Keratinocyte (primary cell): ENCODE measurements at regions not wholly inside any gene's neighbourhood (a gene's known extent, or its start where the extent isn't known, plus 50 kb on each side); places are given as distances from the start of the nearest gene placed in this dataset.

Experiments used
- DNase-seq: peaks from one replicate; pipeline ENCODE4 v3.0.0-alpha.2; 2011; ENCODE audit warnings: low read depth, missing footprints, low spot score
- FAIRE-seq: peaks from 2 replicates; lab custom pipeline; 2011; peaks lifted over from hg19 to GRCh38; lab: Jason Lieb, UNC
- H2AFZ ChIP-seq: 2 replicates; pipeline ENCODE4 v1.6.0; 2012; ENCODE audit warnings: low read length, control low read depth, inconsistent platforms; ENCODE audit not compliant: control insufficient read depth
- H3K27ac ChIP-seq: 2 replicates; pipeline ENCODE4 v1.5.1; 2011; ENCODE audit warnings: low read length; ENCODE audit not compliant: control insufficient read depth, insufficient read depth
- H3K27me3 ChIP-seq: 3 replicates; pipeline ENCODE4 v1.6.0; 2011; ENCODE audit warnings: low read length; ENCODE audit not compliant: control insufficient read depth, insufficient read depth; ENCODE audit errors: extremely low read depth
- H3K36me3 ChIP-seq, 2 experiments: 2 replicates in 1 of 2; 3 replicates in 1 of 2; pipeline ENCODE4 v1.5.1; 2011; ENCODE audit warnings: low read length in 2 of 2, mild to moderate bottlenecking in 1 of 2; ENCODE audit not compliant: control insufficient read depth in 2 of 2, insufficient read depth in 2 of 2; ENCODE audit errors: extremely low read depth in 1 of 2
- H3K4me1 ChIP-seq: 3 replicates; pipeline ENCODE4 v1.5.1; 2011; ENCODE audit warnings: low read length; ENCODE audit not compliant: control insufficient read depth, insufficient read depth; ENCODE audit errors: extremely low read depth
- H3K4me2 ChIP-seq: 3 replicates; pipeline ENCODE4 v1.6.0; 2011; ENCODE audit warnings: low read depth, low read length; ENCODE audit not compliant: control insufficient read depth, insufficient read depth; ENCODE audit errors: extremely low read depth
- H3K4me3 ChIP-seq, 3 experiments: fragments of 200-600 bp in 1 of 3; sonication (generic) in 1 of 3; 2 replicates in 2 of 3; 3 replicates in 1 of 3; pipeline ENCODE4 v1.5.1; 2011 to 2016; ENCODE audit warnings: low read length in 3 of 3, mild to moderate bottlenecking in 3 of 3, control low read depth in 2 of 3, inconsistent platforms in 1 of 3, low read depth in 1 of 3, mixed read lengths in 1 of 3, mixed run types in 1 of 3, moderate library complexity in 1 of 3; ENCODE audit not compliant: control insufficient read depth in 2 of 3, insufficient read depth in 2 of 3; ENCODE audit errors: extremely low read depth in 1 of 3
- H3K79me2 ChIP-seq: 2 replicates; pipeline ENCODE4 v1.6.0; 2012; ENCODE audit warnings: low read length; ENCODE audit not compliant: control insufficient read depth, insufficient read depth
- H3K9ac ChIP-seq: 3 replicates; pipeline ENCODE4 v1.6.0; 2011; ENCODE audit warnings: low read length; ENCODE audit not compliant: control insufficient read depth, insufficient read depth; ENCODE audit errors: extremely low read depth
- H3K9me1 ChIP-seq: 3 replicates; pipeline ENCODE4 v1.6.0; 2011; ENCODE audit warnings: low read length; ENCODE audit not compliant: control insufficient read depth, insufficient read depth; ENCODE audit errors: extremely low read depth
- H3K9me3 ChIP-seq: 2 replicates; pipeline ENCODE4 v1.5.1; 2012; ENCODE audit warnings: low read depth, low read length; ENCODE audit not compliant: control insufficient read depth
- H4K20me1 ChIP-seq: 3 replicates; pipeline ENCODE4 v1.6.0; 2011; ENCODE audit warnings: low read length; ENCODE audit not compliant: control insufficient read depth, insufficient read depth; ENCODE audit errors: extremely low read depth
- CTCF ChIP-seq, 3 experiments: IDR thresholded peaks in 1 of 3; conservative IDR thresholded peaks in 1 of 3; optimal IDR thresholded peaks in 1 of 3; 2 replicates in 2 of 3; 3 replicates in 1 of 3; pipeline versions ENCODE3 to v1.5.1; 2011; ENCODE audit warnings: low read length in 3 of 3, mild to moderate bottlenecking in 3 of 3, moderate library complexity in 2 of 3, control low read depth in 1 of 3, inconsistent platforms in 1 of 3; ENCODE audit not compliant: insufficient read depth in 2 of 3; ENCODE audit errors: extremely low read depth in 1 of 3
- EZH2 ChIP-seq: IDR thresholded peaks from one replicate; pipeline ENCODE4 v1.6.1; 2012; ENCODE audit warnings: inconsistent platforms, mild to moderate bottlenecking, low read length, moderate library complexity
- dilution Hi-C: fragments of 300-500 bp; cut with MboI; formaldehyde crosslinking; loops from one replicate; pipeline ENCODE4 v1.7.0; 2020; ENCODE audit warnings: low sequenced_read_pairs; ENCODE audit not compliant: extremely low pct_ligation_motif_present

GRCh38 chr4:138104284-138104680 is 137.9 kb downstream of the SLC7A11 start:
- no peaks in the 10 kb centered on the region for H3K9me1 ChIP-seq
- H3K4me3 ChIP-seq: no peak overlapping the region
- H3K9ac ChIP-seq: no peak overlapping the region
- no peaks in the 10 kb centered on the region for H3K36me3 ChIP-seq
- FAIRE-seq (no peak), DNase-seq (no peak)
- H3K4me1 ChIP-seq: no peaks in the 10 kb centered on the region
- H3K9me3 ChIP-seq: no peaks in the 10 kb centered on the region
- H3K27me3 ChIP-seq: no peaks in the 10 kb centered on the region
- no peaks in the 10 kb centered on the region for H4K20me1 ChIP-seq
- dilution Hi-C loops: no loop called here
- TF ChIP-seq CTCF (optimal IDR thresholded peaks at IDR 0.05 in 1 of 3, IDR thresholded peaks at IDR 0.05 in 1 of 3, conservative IDR thresholded peaks at IDR 0.05 in 1 of 3; ENCODE audit: extremely low read depth in 1 of 3, insufficient read depth in 2 of 3, low read length in 3 of 3) (no peak), EZH2 (no peak)
- no peak overlapping the region for H3K4me2 ChIP-seq
- no peak overlapping the region for H2AFZ ChIP-seq
- H3K79me2 ChIP-seq: no peaks in the 10 kb centered on the region
- no peak overlapping the region for H3K27ac ChIP-seq

GRCh38 chr4:138103597-138104283 is 138.4 kb downstream of the SLC7A11 start:
- H3K36me3 ChIP-seq: no peaks in the 10 kb centered on the region
- H3K27me3 ChIP-seq: no peaks in the 10 kb centered on the region
- no peak overlapping the region for H2AFZ ChIP-seq
- H3K9me3 ChIP-seq: no peaks in the 10 kb centered on the region
- no peak overlapping the region for H3K4me2 ChIP-seq
- TF ChIP-seq CTCF (optimal IDR thresholded peaks at IDR 0.05 in 1 of 3, IDR thresholded peaks at IDR 0.05 in 1 of 3, conservative IDR thresholded peaks at IDR 0.05 in 1 of 3; ENCODE audit: extremely low read depth in 1 of 3, insufficient read depth in 2 of 3, low read length in 3 of 3): no peak
- no peak for TF ChIP-seq EZH2
- H3K9me1 ChIP-seq: no peaks in the 10 kb centered on the region
- no peak overlapping the region for H3K4me3 ChIP-seq
- DNase-seq: no peak
- FAIRE-seq: no peak
- H4K20me1 ChIP-seq: no peaks in the 10 kb centered on the region
- no peak overlapping the region for H3K27ac ChIP-seq
- no peaks in the 10 kb centered on the region for H3K4me1 ChIP-seq
- no peak overlapping the region for H3K9ac ChIP-seq
- dilution Hi-C loops: no loop called here
- no peaks in the 10 kb centered on the region for H3K79me2 ChIP-seq
